ENCODE measurements at regions not wholly inside any gene's neighbourhood (a gene's known extent, or its start where the extent isn't known, plus 50 kb on each side); places are given as distances from the start of the nearest gene placed in this dataset.
"Not testable (repeated sequence)": the region's sequence is repeated elsewhere in the genome, so short reads cannot be mapped to it uniquely, and the experiment has no call there.

- ATAC-seq; H3K4me2 ChIP-seq (ENCODE audit: low read length); RAD21 ChIA-PET (ENCODE audit: low non-redundant PET in 1 of 2, low total read pairs in 2 of 2, uncharacterized antibody in 2 of 2, unreplicated experiment in 2 of 2): not testable (repeated sequence)
These were observed 94.2 kb upstream of the ADORA2B start for GRCh38 chr17:15850687-15851086.

GRCh38 chr17:15852863-15853262 is 92.1 kb upstream of the ADORA2B start:
- H3K36me3 ChIP-seq (ENCODE audit: control insufficient read depth in 1 of 2, insufficient read depth in 2 of 2, low read length in 2 of 2); H3K27me3 ChIP-seq (ENCODE audit: insufficient read depth, low read length); H3K79me2 ChIP-seq (ENCODE audit: insufficient read depth, low read length); CTCF ChIA-PET; BruUV-seq (replicated peaks); DNase-seq (ENCODE audit: low read depth, low spot score); H3K4me2 ChIP-seq (ENCODE audit: low read length); intact Hi-C loops (cut with micrococcal nuclease); POLR2A ChIA-PET; H3K9me3 ChIP-seq (ENCODE audit: control insufficient read depth in 1 of 2, insufficient read depth in 1 of 2, low read depth in 1 of 2, low read length in 2 of 2); H2AFZ ChIP-seq (ENCODE audit: low read depth, low read length, poor library complexity, severe bottlenecking); H3K9ac ChIP-seq (ENCODE audit: low read length); H3K9me2 ChIP-seq (ENCODE audit: insufficient read depth); H3K27ac ChIP-seq (ENCODE audit: low read depth, low read length); H3K4me3 ChIP-seq (replicated peaks in 1 of 2; ENCODE audit: low read depth in 1 of 2, low read length in 2 of 2); H3K4me1 ChIP-seq (ENCODE audit: control insufficient read depth in 1 of 2, insufficient read depth in 2 of 2, low read length in 2 of 2); ATAC-seq; H4K20me1 ChIP-seq (ENCODE audit: insufficient read depth); RAD21 ChIA-PET (ENCODE audit: low non-redundant PET in 1 of 2, low total read pairs in 2 of 2, uncharacterized antibody in 2 of 2, unreplicated experiment in 2 of 2): not testable (repeated sequence)

More at GRCh38 chr17:15850687-15851086, 94.2 kb upstream of the ADORA2B start:
- H3K4me1 ChIP-seq (ENCODE audit: control insufficient read depth in 1 of 2, insufficient read depth in 2 of 2, low read length in 2 of 2); intact Hi-C loops (cut with micrococcal nuclease); H3K27ac ChIP-seq (ENCODE audit: low read depth, low read length); BruUV-seq (replicated peaks); H3K9me2 ChIP-seq (ENCODE audit: insufficient read depth); H4K20me1 ChIP-seq (ENCODE audit: insufficient read depth); H3K27me3 ChIP-seq (ENCODE audit: insufficient read depth, low read length); H3K36me3 ChIP-seq (ENCODE audit: control insufficient read depth in 1 of 2, insufficient read depth in 2 of 2, low read length in 2 of 2); H3K9me3 ChIP-seq (ENCODE audit: control insufficient read depth in 1 of 2, insufficient read depth in 1 of 2, low read depth in 1 of 2, low read length in 2 of 2); H3K4me3 ChIP-seq (replicated peaks in 1 of 2; ENCODE audit: low read depth in 1 of 2, low read length in 2 of 2); H2AFZ ChIP-seq (ENCODE audit: low read depth, low read length, poor library complexity, severe bottlenecking); H3K9ac ChIP-seq (ENCODE audit: low read length); DNase-seq (ENCODE audit: low read depth, low spot score); POLR2A ChIA-PET; H3K79me2 ChIP-seq (ENCODE audit: insufficient read depth, low read length): not testable (repeated sequence)
- CTCF ChIA-PET: interaction anchor here (0.6 kb wide), 1 partner anchor 148 kb away, joined by 3 read pairs; no protein-coding TSS in a partner anchor

- H3K27me3 ChIP-seq (ENCODE audit: insufficient read depth, low read length); ATAC-seq; H3K27ac ChIP-seq (ENCODE audit: low read depth, low read length); H2AFZ ChIP-seq (ENCODE audit: low read depth, low read length, poor library complexity, severe bottlenecking); H3K9me3 ChIP-seq (ENCODE audit: control insufficient read depth in 1 of 2, insufficient read depth in 1 of 2, low read depth in 1 of 2, low read length in 2 of 2); H3K4me3 ChIP-seq (replicated peaks in 1 of 2; ENCODE audit: low read depth in 1 of 2, low read length in 2 of 2); H3K36me3 ChIP-seq (ENCODE audit: control insufficient read depth in 1 of 2, insufficient read depth in 2 of 2, low read length in 2 of 2); BruUV-seq (replicated peaks); RAD21 ChIA-PET (ENCODE audit: low non-redundant PET in 1 of 2, low total read pairs in 2 of 2, uncharacterized antibody in 2 of 2, unreplicated experiment in 2 of 2); H3K79me2 ChIP-seq (ENCODE audit: insufficient read depth, low read length); DNase-seq (ENCODE audit: low read depth, low spot score); POLR2A ChIA-PET; CTCF ChIA-PET; H3K9ac ChIP-seq (ENCODE audit: low read length); H3K4me1 ChIP-seq (ENCODE audit: control insufficient read depth in 1 of 2, insufficient read depth in 2 of 2, low read length in 2 of 2); H3K4me2 ChIP-seq (ENCODE audit: low read length); intact Hi-C loops (cut with micrococcal nuclease); H3K9me2 ChIP-seq (ENCODE audit: insufficient read depth); H4K20me1 ChIP-seq (ENCODE audit: insufficient read depth): not testable (repeated sequence)
These were observed 88.7 kb upstream of the ADORA2B start for GRCh38 chr17:15856191-15856590.

- intact Hi-C loops (cut with micrococcal nuclease); ATAC-seq; POLR2A ChIA-PET: not testable (repeated sequence)
These were observed 88.2 kb upstream of the ADORA2B start for GRCh38 chr17:15856745-15857144.

GRCh38 chr17:15858082-15858481 is 86.8 kb upstream of the ADORA2B start:
- H2AFZ ChIP-seq (ENCODE audit: low read depth, low read length, poor library complexity, severe bottlenecking); ATAC-seq; H3K4me1 ChIP-seq (ENCODE audit: control insufficient read depth in 1 of 2, insufficient read depth in 2 of 2, low read length in 2 of 2); CTCF ChIA-PET; H4K20me1 ChIP-seq (ENCODE audit: insufficient read depth); H3K27ac ChIP-seq (ENCODE audit: low read depth, low read length); POLR2A ChIA-PET; intact Hi-C loops (cut with micrococcal nuclease); H3K36me3 ChIP-seq (ENCODE audit: control insufficient read depth in 1 of 2, insufficient read depth in 2 of 2, low read length in 2 of 2); H3K79me2 ChIP-seq (ENCODE audit: insufficient read depth, low read length); H3K9ac ChIP-seq (ENCODE audit: low read length); H3K9me3 ChIP-seq (ENCODE audit: control insufficient read depth in 1 of 2, insufficient read depth in 1 of 2, low read depth in 1 of 2, low read length in 2 of 2); H3K4me3 ChIP-seq (replicated peaks in 1 of 2; ENCODE audit: low read depth in 1 of 2, low read length in 2 of 2); RAD21 ChIA-PET (ENCODE audit: low non-redundant PET in 1 of 2, low total read pairs in 2 of 2, uncharacterized antibody in 2 of 2, unreplicated experiment in 2 of 2); BruUV-seq (replicated peaks); H3K9me2 ChIP-seq (ENCODE audit: insufficient read depth); H3K27me3 ChIP-seq (ENCODE audit: insufficient read depth, low read length); DNase-seq (ENCODE audit: low read depth, low spot score); H3K4me2 ChIP-seq (ENCODE audit: low read length): not testable (repeated sequence)

More at GRCh38 chr17:15856745-15857144, 88.2 kb upstream of the ADORA2B start:
- DNase-seq (ENCODE audit: low read depth, low spot score); H3K27me3 ChIP-seq (ENCODE audit: insufficient read depth, low read length); H3K4me3 ChIP-seq (replicated peaks in 1 of 2; ENCODE audit: low read depth in 1 of 2, low read length in 2 of 2); H3K79me2 ChIP-seq (ENCODE audit: insufficient read depth, low read length); CTCF ChIA-PET; H3K36me3 ChIP-seq (ENCODE audit: control insufficient read depth in 1 of 2, insufficient read depth in 2 of 2, low read length in 2 of 2); H3K4me2 ChIP-seq (ENCODE audit: low read length); H2AFZ ChIP-seq (ENCODE audit: low read depth, low read length, poor library complexity, severe bottlenecking); H3K4me1 ChIP-seq (ENCODE audit: control insufficient read depth in 1 of 2, insufficient read depth in 2 of 2, low read length in 2 of 2); BruUV-seq (replicated peaks); RAD21 ChIA-PET (ENCODE audit: low non-redundant PET in 1 of 2, low total read pairs in 2 of 2, uncharacterized antibody in 2 of 2, unreplicated experiment in 2 of 2); H3K9ac ChIP-seq (ENCODE audit: low read length); H3K27ac ChIP-seq (ENCODE audit: low read depth, low read length); H3K9me3 ChIP-seq (ENCODE audit: control insufficient read depth in 1 of 2, insufficient read depth in 1 of 2, low read depth in 1 of 2, low read length in 2 of 2); H4K20me1 ChIP-seq (ENCODE audit: insufficient read depth); H3K9me2 ChIP-seq (ENCODE audit: insufficient read depth): not testable (repeated sequence)

Measured in HCT116 (cell line).